Inferior parietal cortex (tissue), 1 donor: ENCODE measurements at regions not wholly inside any gene's neighbourhood (a gene's known extent, or its start where the extent isn't known, plus 50 kb on each side); places are given as distances from the start of the nearest gene placed in this dataset.
"Not testable (repeated sequence)": the region's sequence is repeated elsewhere in the genome, so short reads cannot be mapped to it uniquely, and the experiment has no call there.

ENCODE experiments used
- DNase-seq: peaks from one replicate; pipeline ENCODE4 v3.0.0-alpha.2; 2016; ENCODE audit errors: extremely low spot score

DNA sequence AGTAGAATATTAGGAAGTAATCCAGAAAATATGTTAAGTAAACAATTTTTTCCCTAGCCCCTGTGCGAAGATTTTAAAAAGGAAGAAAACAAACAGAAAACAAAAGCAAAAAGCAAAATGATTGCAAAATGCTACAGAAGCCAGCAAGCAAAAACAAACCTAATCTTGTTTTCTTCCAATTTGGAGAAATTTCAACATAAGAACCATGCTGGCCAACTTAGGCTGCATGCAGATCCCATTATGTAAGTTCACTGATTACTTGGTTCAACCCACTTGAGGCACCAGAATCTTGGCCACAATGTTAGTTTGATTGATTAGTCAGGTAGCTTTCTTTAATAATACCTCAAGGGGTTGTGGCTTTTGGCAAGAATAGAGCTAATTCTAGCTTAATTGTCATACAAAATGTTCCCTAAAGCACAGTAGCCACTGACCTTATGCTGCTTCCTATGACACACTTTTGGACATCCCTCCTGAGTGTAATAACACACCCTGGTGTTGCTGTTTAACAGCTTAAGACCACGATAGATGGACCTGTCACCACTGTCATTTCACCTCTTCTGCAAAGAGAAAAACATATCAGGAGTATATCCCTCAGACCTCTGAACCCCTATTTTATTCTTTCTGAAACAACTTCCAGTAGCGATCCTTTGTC lies 2342.1 kb downstream of the PCDH7 start:
- no peak for DNase-seq

- DNase-seq, result no peak
Measured at GRCh38 chr4:33063241-33063640, 2343.1 kb downstream of the PCDH7 start.

- DNase-seq, result no peak
Measured at GRCh38 chr4:33064238-33064637, 2344.1 kb downstream of the PCDH7 start.

DNA sequence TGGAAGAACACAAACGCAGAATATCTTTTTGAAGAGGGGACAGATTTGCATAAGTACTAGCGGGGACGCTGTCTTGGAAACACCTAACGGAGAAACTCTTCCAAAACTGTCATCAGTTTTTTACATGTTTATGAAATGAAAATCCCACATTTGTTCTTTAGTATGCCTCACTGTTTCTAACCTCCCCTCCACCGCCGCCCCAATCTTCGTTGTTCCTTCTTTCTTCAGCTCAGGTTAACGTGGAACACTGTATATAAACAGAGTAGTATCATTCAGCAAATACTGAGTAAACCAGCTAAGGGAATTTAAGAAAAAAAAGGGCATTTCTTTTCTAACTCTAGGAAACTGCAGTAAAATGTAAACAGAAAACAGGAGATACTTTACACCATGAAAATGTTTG lies 2345.6 kb downstream of the PCDH7 start:
- no peak for DNase-seq

- no peak for DNase-seq
Measured at GRCh38 chr4:33067221-33067620, 2347.1 kb downstream of the PCDH7 start.

DNA sequence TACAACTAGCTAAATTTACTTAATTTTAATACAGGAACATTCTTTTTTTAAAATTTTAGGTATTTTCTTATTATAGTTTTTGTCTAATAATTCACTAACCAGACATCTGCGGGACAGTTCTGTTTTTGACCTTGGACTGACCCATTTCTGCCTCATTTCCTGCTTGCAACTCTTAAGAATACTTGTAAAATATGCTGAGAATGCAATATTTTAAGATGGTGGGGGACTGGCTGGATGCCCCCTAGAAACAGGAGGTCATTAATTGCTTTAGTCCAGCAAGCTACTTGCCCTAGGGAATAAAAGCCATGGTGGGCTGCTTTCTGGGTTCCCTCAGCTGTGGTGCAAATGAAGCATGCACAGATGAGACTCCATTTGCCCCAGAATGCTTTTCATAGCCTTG lies 2348.4 kb downstream of the PCDH7 start:
- no peak for DNase-seq

DNA sequence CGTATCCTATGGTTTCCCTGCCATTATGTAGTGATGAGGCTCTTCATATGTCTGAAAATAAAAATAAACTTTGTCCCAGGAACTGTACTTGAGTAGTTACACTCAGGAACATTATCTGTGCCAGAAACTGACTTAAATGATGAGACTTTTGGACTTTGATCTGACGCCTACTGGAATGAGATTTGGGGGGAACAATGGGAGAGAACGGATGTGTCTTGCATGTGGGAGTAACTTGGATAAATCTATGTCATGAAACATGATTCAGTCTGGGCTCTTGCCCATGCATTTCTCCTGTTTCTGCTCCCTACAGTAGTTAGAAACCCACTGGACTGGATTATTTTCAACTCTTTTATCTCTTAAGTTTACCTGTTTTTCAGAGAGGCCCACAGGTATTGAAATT lies 2351.4 kb downstream of the PCDH7 start:
- DNase-seq, result no peak

GRCh38 chr4:33072298-33073089 lies 2352.3 kb downstream of the PCDH7 start:
- DNase-seq, result no peak

- no peak for DNase-seq
Measured at GRCh38 chr4:33073811-33074210, 2353.6 kb downstream of the PCDH7 start.

- no peak for DNase-seq
Measured at GRCh38 chr4:33078145-33078544, 2358.0 kb downstream of the PCDH7 start.

DNA sequence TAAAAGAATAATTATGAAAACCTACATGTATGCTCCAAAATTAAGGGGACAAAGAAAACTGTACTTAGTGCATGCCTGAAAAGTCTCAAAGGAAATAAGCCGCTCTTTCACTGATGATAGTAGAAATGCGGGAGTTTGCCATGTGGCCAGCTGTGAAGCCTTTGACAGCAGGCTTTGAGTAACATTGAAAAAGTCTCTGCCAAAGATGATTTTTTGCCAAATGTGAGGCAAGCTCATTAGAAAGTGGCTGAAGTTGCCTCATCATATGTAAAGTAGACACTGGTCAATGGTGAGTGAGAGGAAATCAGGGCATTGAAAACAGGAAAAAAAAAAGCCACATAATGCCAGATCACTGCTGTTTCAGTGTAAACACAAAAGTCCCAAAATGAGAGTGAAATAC lies 2360.1 kb downstream of the PCDH7 start:
- no peak for DNase-seq

- DNase-seq, result no peak
Measured at GRCh38 chr4:33085709-33086108, 2365.5 kb downstream of the PCDH7 start.

DNA sequence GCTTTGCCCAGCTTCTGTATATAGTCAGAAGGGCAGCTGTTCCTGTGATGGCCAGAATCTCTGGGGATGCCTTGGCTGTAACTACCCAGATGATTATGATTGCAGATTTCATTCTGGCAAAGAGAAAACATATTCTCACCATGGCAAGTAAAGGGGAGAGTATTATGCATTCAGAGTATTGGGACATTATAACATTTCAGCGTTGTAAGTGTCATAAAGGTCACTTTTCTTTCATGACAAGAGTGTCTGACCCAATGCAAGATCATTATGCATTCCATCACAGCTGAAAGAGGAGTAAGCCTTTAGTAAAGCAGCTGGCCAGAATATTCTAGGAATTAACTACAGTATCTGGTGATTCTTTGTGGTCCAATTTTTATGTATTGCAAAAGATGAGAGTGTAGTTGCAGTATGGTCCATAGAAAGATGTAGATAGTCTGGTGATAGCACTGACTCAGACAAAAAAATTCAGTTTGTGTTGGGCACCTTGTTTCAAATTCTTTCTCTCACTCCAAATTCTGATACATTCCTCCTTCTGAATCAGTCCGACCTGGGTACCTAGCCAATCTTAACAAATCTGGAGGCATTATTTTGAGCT lies 2366.3 kb downstream of the PCDH7 start:
- no peak for DNase-seq

DNA sequence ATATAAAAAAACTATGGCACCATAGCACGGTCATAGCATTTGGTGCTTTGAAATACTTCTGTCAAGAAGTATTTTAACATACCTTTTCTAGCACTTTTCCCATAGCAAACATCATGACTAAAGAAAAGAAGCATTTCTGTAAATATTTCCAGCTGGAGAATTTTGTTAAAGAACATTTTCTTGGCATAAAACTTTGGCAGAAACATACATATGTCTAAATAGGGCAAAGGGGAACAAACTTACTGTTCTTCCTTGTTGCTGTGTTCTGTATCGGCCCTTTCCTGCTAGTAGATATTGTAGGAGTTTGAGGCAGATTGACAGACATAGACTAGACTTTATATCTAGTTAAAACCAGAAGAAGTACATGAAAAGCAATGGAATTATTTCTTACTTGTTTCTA lies 2368.5 kb downstream of the PCDH7 start:
- DNase-seq, result no peak

- no peak for DNase-seq
Measured at GRCh38 chr4:33090910-33091309, 2370.7 kb downstream of the PCDH7 start.

DNA sequence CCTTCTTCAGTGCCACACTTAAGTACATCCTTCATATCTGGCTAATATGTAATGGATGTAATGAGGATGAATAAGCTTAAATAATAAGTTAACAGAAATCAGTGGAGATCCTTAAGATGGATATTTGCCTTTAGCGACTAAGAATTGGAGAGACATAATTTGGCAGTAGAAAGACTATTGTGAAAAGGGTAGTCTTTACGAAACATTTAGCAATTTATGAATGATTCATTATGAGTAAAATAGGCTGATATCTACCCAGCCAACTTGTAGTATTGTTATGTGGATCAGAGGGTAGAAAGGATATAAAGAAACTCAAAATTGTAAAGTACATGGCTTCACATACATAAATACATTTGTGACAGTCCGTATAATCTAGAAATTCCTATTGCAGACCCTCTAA lies 2371.8 kb downstream of the PCDH7 start:
- no peak for DNase-seq

DNA sequence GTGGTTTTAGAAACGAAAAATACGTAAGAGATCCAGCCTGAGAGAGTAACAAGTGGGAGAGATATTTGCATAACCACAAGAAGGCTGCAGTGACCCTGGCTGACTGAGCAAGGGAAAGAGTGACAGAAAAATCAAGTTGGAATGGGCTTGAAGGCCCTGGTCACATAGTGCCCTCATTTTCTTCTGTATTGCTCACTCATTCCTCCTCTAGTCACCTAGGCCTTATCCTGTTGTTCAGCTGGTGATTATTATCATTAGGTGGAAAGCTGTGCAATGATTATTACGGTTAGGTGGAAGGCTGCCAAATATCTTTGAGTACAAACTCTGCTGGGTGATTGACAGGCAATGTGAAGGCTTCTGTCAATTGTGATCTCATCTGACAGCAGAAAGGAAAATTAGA lies 2384.1 kb downstream of the PCDH7 start:
- no peak for DNase-seq

GRCh38 chr4:33107814-33108213 lies 2387.6 kb downstream of the PCDH7 start:
- DNase-seq, result no peak

GRCh38 chr4:33111117-33111516 lies 2390.9 kb downstream of the PCDH7 start:
- no peak for DNase-seq

GRCh38 chr4:33116871-33117270 lies 2396.7 kb downstream of the PCDH7 start:
- no peak for DNase-seq

DNA sequence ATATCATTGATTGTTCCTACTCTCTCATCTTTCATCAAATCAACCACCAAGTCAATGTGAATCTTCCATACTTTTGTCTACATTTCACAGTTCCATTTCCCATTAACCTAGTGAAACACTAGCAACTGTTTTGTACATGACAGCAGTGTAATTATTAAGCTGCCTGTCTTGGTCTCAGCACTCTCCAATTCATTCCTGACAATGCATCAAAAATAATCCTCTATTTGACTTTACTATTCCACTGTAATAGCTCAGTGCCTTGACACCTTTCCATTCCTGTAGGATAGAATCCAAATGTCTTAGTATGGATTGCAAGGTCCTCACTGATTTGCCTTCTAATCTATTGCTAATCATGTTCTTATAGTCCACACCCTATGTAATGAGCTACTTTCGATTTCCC lies 2405.8 kb downstream of the PCDH7 start:
- no peak for DNase-seq

GRCh38 chr4:33130662-33131061 lies 2410.5 kb downstream of the PCDH7 start:
- not testable (repeated sequence) for DNase-seq

DNA sequence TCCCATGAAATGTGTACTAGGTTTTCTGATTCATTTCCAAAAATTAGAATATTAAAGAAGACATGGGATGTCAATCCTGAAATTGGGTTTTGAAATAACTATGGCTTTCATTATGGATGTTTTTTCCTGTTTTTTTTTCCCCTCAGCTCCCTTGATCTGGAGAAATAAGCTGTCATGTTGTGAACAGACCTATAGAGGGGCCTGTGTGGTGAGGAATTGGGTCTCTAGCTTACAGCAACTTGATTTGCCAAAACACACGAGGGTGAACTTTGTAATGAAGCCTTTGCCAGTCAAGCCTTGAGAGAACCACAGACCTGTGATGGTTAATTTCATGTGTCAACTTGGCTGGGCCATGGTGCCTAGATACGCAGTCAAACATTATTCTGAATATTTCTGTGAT lies 2413.6 kb downstream of the PCDH7 start:
- DNase-seq, result no peak
